SK-N-SH treated with all-trans-retinoic acid at 6 μM for 48 hours (cell line): ENCODE measurements at regions not wholly inside any gene's neighbourhood (a gene's known extent, or its start where the extent isn't known, plus 50 kb on each side); places are given as distances from the start of the nearest gene placed in this dataset.
"Not testable (repeated sequence)": the region's sequence is repeated elsewhere in the genome, so short reads cannot be mapped to it uniquely, and the experiment has no call there.

Experiments used
- ARNTL ChIP-seq: fragments of 450-650 bp; formaldehyde crosslinking; IDR thresholded peaks from 2 replicates; pipeline ENCODE4 v1.5.0; 2020; ENCODE audit warnings: low read depth, mild to moderate bottlenecking, moderate library complexity, borderline replicate concordance
- PPARA ChIP-seq: fragments of 250-450 bp; sonication (Bioruptor Pico); IDR thresholded peaks from 2 replicates; pipeline ENCODE4 v1.5.0; 2020; ENCODE audit warnings: mild to moderate bottlenecking, borderline replicate concordance
- RARB ChIP-seq: fragments of 250-450 bp; sonication (Bioruptor Pico); IDR thresholded peaks from 2 replicates; pipeline ENCODE4 v1.8.0; 2021; ENCODE audit warnings: mild to moderate bottlenecking, moderate library complexity
- ZFP3 ChIP-seq: fragments of 250-450 bp; sonication (Bioruptor Pico); IDR thresholded peaks from 2 replicates; pipeline ENCODE4 v1.5.0; 2020; ENCODE audit warnings: mild to moderate bottlenecking, moderate library complexity
- ZFP30 ChIP-seq: fragments of 450-650 bp; formaldehyde crosslinking; IDR thresholded peaks from 2 replicates; pipeline ENCODE4 v1.5.0; 2022; ENCODE audit warnings: mild to moderate bottlenecking, moderate library complexity
- TF ChIP-seq, protein P1 (sequence below): fragments of 250-450 bp; sonication (Bioruptor Pico); IDR thresholded peaks from 2 replicates; pipeline ENCODE4 v1.8.0; 2020; ENCODE audit warnings: mild to moderate bottlenecking, moderate library complexity, borderline replicate concordance
- TF ChIP-seq, protein P2 (sequence below): fragments of 250-450 bp; sonication (Bioruptor Pico); IDR thresholded peaks from 2 replicates; pipeline ENCODE4 v1.8.0; 2021; ENCODE audit warnings: low read depth, mild to moderate bottlenecking, moderate library complexity, borderline replicate concordance
- TF ChIP-seq, protein P3 (sequence below): fragments of 250-450 bp; sonication (Bioruptor Pico); IDR thresholded peaks from 2 replicates; pipeline ENCODE4 v1.5.1; 2020; ENCODE audit warnings: low read depth, mild to moderate bottlenecking, moderate library complexity

DNA sequence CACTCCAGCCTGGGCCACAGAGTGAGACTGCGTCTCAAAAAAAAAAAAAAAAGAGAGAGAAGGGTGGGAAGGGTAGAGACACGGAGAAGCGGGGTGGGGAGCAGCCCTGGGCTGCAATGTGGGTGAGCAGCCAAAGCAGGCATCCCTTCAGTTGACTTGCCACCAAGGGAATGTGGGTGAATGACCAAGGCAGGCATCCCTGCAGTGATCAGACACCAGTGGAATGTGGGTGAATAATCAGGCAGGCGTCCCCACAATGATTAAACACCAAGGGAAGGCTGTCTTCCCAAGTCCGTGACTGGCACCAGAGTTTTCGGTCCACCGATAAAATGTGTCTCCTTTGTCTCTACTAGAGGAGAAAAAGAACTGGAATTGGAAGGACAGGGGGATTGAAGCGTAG is 69.0 kb upstream of the EZR start:
- TF ChIP-seq RARB (CRISPR knock-in tag); PPARA (CRISPR knock-in tag); ZFP30 (CRISPR knock-in tag); ARNTL (CRISPR knock-in tag); ZFP3: not testable (repeated sequence)
- TF ChIP-seq, protein P1, sequence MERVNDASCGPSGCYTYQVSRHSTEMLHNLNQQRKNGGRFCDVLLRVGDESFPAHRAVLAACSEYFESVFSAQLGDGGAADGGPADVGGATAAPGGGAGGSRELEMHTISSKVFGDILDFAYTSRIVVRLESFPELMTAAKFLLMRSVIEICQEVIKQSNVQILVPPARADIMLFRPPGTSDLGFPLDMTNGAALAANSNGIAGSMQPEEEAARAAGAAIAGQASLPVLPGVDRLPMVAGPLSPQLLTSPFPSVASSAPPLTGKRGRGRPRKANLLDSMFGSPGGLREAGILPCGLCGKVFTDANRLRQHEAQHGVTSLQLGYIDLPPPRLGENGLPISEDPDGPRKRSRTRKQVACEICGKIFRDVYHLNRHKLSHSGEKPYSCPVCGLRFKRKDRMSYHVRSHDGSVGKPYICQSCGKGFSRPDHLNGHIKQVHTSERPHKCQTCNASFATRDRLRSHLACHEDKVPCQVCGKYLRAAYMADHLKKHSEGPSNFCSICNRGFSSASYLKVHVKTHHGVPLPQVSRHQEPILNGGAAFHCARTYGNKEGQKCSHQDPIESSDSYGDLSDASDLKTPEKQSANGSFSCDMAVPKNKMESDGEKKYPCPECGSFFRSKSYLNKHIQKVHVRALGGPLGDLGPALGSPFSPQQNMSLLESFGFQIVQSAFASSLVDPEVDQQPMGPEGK (CRISPR knock-in tag), result not testable (repeated sequence)
- TF ChIP-seq, protein P2, sequence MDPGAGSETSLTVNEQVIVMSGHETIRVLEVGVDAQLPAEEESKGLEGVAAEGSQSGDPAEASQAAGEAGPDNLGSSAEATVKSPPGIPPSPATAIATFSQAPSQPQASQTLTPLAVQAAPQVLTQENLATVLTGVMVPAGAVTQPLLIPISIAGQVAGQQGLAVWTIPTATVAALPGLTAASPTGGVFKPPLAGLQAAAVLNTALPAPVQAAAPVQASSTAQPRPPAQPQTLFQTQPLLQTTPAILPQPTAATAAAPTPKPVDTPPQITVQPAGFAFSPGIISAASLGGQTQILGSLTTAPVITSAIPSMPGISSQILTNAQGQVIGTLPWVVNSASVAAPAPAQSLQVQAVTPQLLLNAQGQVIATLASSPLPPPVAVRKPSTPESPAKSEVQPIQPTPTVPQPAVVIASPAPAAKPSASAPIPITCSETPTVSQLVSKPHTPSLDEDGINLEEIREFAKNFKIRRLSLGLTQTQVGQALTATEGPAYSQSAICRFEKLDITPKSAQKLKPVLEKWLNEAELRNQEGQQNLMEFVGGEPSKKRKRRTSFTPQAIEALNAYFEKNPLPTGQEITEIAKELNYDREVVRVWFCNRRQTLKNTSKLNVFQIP, result not testable (repeated sequence)
- TF ChIP-seq, protein P3, sequence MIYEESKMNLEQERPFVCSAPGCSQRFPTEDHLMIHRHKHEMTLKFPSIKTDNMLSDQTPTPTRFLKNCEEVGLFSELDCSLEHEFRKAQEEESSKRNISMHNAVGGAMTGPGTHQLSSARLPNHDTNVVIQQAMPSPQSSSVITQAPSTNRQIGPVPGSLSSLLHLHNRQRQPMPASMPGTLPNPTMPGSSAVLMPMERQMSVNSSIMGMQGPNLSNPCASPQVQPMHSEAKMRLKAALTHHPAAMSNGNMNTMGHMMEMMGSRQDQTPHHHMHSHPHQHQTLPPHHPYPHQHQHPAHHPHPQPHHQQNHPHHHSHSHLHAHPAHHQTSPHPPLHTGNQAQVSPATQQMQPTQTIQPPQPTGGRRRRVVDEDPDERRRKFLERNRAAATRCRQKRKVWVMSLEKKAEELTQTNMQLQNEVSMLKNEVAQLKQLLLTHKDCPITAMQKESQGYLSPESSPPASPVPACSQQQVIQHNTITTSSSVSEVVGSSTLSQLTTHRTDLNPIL (CRISPR knock-in tag), result not testable (repeated sequence)
